ENCODE measurements at regions not wholly inside any gene's neighbourhood (a gene's known extent, or its start where the extent isn't known, plus 50 kb on each side); places are given as distances from the start of the nearest gene placed in this dataset.

- TF ChIP-seq CTCF (IDR thresholded peaks at IDR 0.05; ENCODE audit: low read depth, low read length): no peak
- no peak for TF ChIP-seq MAX (IDR thresholded peaks at IDR 0.05; ENCODE audit: low read depth, low read length)
- TF ChIP-seq POLR2A (IDR thresholded peaks at IDR 0.05; ENCODE audit: extremely low read depth, insufficient read length): no peak
Observed at GRCh38 chr6:27791182-27791943, 120.8 kb downstream of the OR2B2 start.

Data from NB4 (cell line).